ENCODE measurements at regions not wholly inside any gene's neighbourhood (a gene's known extent, or its start where the extent isn't known, plus 50 kb on each side); places are given as distances from the start of the nearest gene placed in this dataset.
"Not testable (repeated sequence)": the region's sequence is repeated elsewhere in the genome, so short reads cannot be mapped to it uniquely, and the experiment has no call there.

- Mint-ChIP-seq H3K27me3 (ENCODE audit: low read depth) (no peaks in the 10 kb centered on the region), H3K9me3 (no peaks in the 10 kb centered on the region), H3K27ac (no peak overlapping the region), H3K4me3 (no peak overlapping the region), H3K36me3 (ENCODE audit: low read depth) (no peaks in the 10 kb centered on the region), H3K4me1 (ENCODE audit: low read depth) (no peaks in the 10 kb centered on the region)
These were observed 547.7 kb downstream of the KCNT2 start for GRCh38 chr1:196060539-196060938.

GRCh38 chr1:196059210-196059609 is 549.0 kb downstream of the KCNT2 start:
- no peaks in the 10 kb centered on the region for H3K4me1 Mint-ChIP-seq (ENCODE audit: low read depth)
- H3K36me3 Mint-ChIP-seq (ENCODE audit: low read depth), result no peaks in the 10 kb centered on the region
- H3K4me3 Mint-ChIP-seq, result no peak overlapping the region
- no peaks in the 10 kb centered on the region for H3K27me3 Mint-ChIP-seq (ENCODE audit: low read depth)
- no peaks in the 10 kb centered on the region for H3K9me3 Mint-ChIP-seq
- H3K27ac Mint-ChIP-seq, result no peak overlapping the region

- Mint-ChIP-seq H3K4me3 (no peak overlapping the region), H3K9me3 (no peaks in the 10 kb centered on the region)
These were observed 551.3 kb downstream of the KCNT2 start for GRCh38 chr1:196056966-196057365.

DNA sequence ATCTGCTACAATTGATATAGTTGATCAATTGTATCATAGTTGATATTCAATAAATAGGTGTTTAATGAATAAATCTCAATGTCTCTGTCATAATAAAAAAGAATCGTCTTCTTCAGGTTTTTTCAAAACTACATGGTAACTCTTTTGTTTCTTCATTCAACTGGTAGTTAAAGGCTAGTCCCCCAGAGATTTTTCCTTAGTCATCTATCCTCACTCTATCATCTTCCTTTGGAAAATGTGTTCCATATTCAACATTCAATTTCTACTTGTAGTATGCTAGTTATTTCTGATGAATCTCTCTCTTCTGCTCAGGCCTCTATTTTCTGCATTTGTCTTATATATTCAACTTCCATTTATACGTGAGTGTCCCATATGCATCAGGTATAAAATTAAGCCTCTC is 558.8 kb downstream of the KCNT2 start:
- Mint-ChIP-seq H3K27me3 (ENCODE audit: low read depth) (no peaks in the 10 kb centered on the region), H3K36me3 (ENCODE audit: low read depth) (no peaks in the 10 kb centered on the region), H3K9me3 (no peaks in the 10 kb centered on the region), H3K27ac (no peak overlapping the region), H3K4me1 (ENCODE audit: low read depth) (no peaks in the 10 kb centered on the region), H3K4me3 (no peak overlapping the region)

More at GRCh38 chr1:196056966-196057365, 551.3 kb downstream of the KCNT2 start:
- H3K4me1 Mint-ChIP-seq (ENCODE audit: low read depth), result no peaks in the 10 kb centered on the region
- H3K27me3 Mint-ChIP-seq (ENCODE audit: low read depth), result no peaks in the 10 kb centered on the region
- H3K27ac Mint-ChIP-seq, result no peak overlapping the region
- H3K36me3 Mint-ChIP-seq (ENCODE audit: low read depth), result no peaks in the 10 kb centered on the region

- H3K4me3 Mint-ChIP-seq, result no peak overlapping the region
- no peaks in the 10 kb centered on the region for H3K4me1 Mint-ChIP-seq (ENCODE audit: low read depth)
- no peak overlapping the region for H3K27ac Mint-ChIP-seq
- no peaks in the 10 kb centered on the region for H3K27me3 Mint-ChIP-seq (ENCODE audit: low read depth)
- no peaks in the 10 kb centered on the region for H3K36me3 Mint-ChIP-seq (ENCODE audit: low read depth)
- H3K9me3 Mint-ChIP-seq, result no peaks in the 10 kb centered on the region
These were observed 565.0 kb downstream of the KCNT2 start for GRCh38 chr1:196043268-196043667.

DNA sequence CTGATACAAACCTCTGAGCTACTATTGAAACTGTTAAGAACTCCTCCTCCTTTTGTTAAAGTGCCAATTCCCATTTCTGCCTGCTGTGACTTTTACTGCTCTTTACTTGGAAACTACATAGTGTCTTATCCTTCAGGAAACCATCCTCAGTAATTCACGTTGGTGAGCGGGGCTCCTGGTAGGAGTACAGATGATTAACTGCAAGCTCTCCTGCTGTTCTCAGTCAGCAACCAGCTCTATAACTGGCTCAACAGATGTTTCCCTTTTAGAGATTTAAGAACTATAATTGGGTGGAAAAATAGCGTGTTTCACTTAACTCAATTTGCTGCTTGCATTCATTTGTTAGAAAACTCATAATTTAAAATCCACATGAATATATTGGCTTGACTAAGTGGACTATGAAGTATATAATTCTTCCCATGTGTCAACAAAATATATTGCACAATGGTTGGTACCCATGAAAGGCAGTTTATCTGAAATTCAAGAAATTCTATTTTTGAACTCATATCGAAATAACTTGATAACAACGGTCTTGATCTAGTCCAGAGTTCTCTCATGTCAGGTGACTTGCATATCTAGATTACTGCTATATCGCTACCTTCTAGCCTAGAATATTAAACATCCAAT is 574.0 kb downstream of the KCNT2 start:
- Mint-ChIP-seq H3K4me3 (no peak overlapping the region), H3K36me3 (ENCODE audit: low read depth) (no peaks in the 10 kb centered on the region), H3K4me1 (ENCODE audit: low read depth) (no peaks in the 10 kb centered on the region), H3K9me3 (no peaks in the 10 kb centered on the region), H3K27me3 (ENCODE audit: low read depth) (no peaks in the 10 kb centered on the region), H3K27ac (no peak overlapping the region)

- not testable (repeated sequence) for H3K9me3 Mint-ChIP-seq; H3K27ac Mint-ChIP-seq; H3K27me3 Mint-ChIP-seq (ENCODE audit: low read depth); H3K36me3 Mint-ChIP-seq (ENCODE audit: low read depth); H3K4me1 Mint-ChIP-seq (ENCODE audit: low read depth); H3K4me3 Mint-ChIP-seq
These were observed 576.9 kb downstream of the KCNT2 start for GRCh38 chr1:196031387-196031786.

- H3K4me1 Mint-ChIP-seq (ENCODE audit: low read depth), result no peaks in the 10 kb centered on the region
- no peak overlapping the region for H3K4me3 Mint-ChIP-seq
- no peaks in the 10 kb centered on the region for H3K9me3 Mint-ChIP-seq
- no peak overlapping the region for H3K27ac Mint-ChIP-seq
- H3K36me3 Mint-ChIP-seq (ENCODE audit: low read depth), result no peaks in the 10 kb centered on the region
- no peaks in the 10 kb centered on the region for H3K27me3 Mint-ChIP-seq (ENCODE audit: low read depth)
These were observed 577.8 kb downstream of the KCNT2 start for GRCh38 chr1:196030455-196030854.

GRCh38 chr1:196029410-196029809 is 578.8 kb downstream of the KCNT2 start:
- H3K9me3 Mint-ChIP-seq, result no peaks in the 10 kb centered on the region
- H3K4me3 Mint-ChIP-seq, result no peak overlapping the region
- H3K27me3 Mint-ChIP-seq (ENCODE audit: low read depth), result no peaks in the 10 kb centered on the region
- H3K27ac Mint-ChIP-seq, result no peak overlapping the region
- no peaks in the 10 kb centered on the region for H3K4me1 Mint-ChIP-seq (ENCODE audit: low read depth)
- H3K36me3 Mint-ChIP-seq (ENCODE audit: low read depth), result no peaks in the 10 kb centered on the region

GRCh38 chr1:196027127-196027526 is 581.1 kb downstream of the KCNT2 start:
- H3K4me1 Mint-ChIP-seq (ENCODE audit: low read depth), result no peaks in the 10 kb centered on the region
- H3K36me3 Mint-ChIP-seq (ENCODE audit: low read depth), result no peaks in the 10 kb centered on the region
- H3K27ac Mint-ChIP-seq, result no peak overlapping the region
- H3K9me3 Mint-ChIP-seq, result no peaks in the 10 kb centered on the region
- no peaks in the 10 kb centered on the region for H3K27me3 Mint-ChIP-seq (ENCODE audit: low read depth)
- no peak overlapping the region for H3K4me3 Mint-ChIP-seq

- H3K9me3 Mint-ChIP-seq; H3K36me3 Mint-ChIP-seq (ENCODE audit: low read depth); H3K27ac Mint-ChIP-seq; H3K4me3 Mint-ChIP-seq; H3K27me3 Mint-ChIP-seq (ENCODE audit: low read depth); H3K4me1 Mint-ChIP-seq (ENCODE audit: low read depth): not testable (repeated sequence)
These were observed 587.1 kb downstream of the KCNT2 start for GRCh38 chr1:196021174-196021573.

DNA sequence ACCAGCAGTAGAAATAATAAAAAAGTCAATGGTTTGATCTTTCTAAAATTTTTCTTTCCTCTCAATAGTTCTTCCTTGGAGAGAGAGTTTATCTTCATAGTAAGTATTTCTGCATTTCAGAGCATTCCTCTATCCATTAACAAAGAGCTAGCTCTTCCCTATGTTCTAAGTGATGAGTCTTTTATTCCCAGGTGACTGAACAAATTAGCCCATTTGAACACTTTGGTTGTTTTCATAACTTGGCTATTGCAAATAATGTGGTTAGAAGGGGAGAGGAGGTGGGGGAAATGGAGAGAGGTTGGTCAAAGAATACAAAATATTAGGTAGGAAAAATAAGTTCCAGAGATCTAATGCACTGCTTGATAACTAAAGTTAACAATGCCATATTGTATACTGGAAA is 598.9 kb downstream of the KCNT2 start:
- no peaks in the 10 kb centered on the region for H3K4me1 Mint-ChIP-seq (ENCODE audit: low read depth)

GRCh38 chr1:196007763-196008162 is 600.5 kb downstream of the KCNT2 start:
- Mint-ChIP-seq H3K27me3 (ENCODE audit: low read depth) (no peaks in the 10 kb centered on the region), H3K27ac (no peak overlapping the region), H3K4me1 (ENCODE audit: low read depth) (no peaks in the 10 kb centered on the region), H3K4me3 (no peak overlapping the region), H3K9me3 (no peaks in the 10 kb centered on the region), H3K36me3 (ENCODE audit: low read depth) (no peaks in the 10 kb centered on the region)

More for the DNA sequence above, 598.9 kb downstream of the KCNT2 start:
- Mint-ChIP-seq H3K4me3 (no peak overlapping the region), H3K27me3 (ENCODE audit: low read depth) (no peaks in the 10 kb centered on the region), H3K27ac (no peak overlapping the region), H3K36me3 (ENCODE audit: low read depth) (no peaks in the 10 kb centered on the region), H3K9me3 (no peaks in the 10 kb centered on the region)

DNA sequence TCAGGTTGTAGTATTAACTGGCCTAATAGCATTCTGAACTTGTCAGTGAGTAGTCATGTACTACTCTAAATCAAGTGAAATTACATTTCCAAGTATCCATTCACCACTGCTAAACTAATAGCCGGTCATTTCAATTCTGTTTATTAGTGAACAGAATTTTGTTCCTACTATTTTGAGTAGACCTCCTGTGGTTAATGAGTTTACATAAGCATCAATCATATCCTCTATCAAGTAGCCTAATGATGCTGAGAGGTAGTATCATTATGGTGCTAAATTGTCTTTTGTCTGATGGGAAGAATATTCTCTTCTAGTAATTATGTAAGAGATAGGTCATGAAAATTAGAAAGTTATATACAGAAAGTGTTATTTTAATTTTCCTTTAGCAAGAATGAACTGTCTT is 602.8 kb downstream of the KCNT2 start:
- no peaks in the 10 kb centered on the region for H3K9me3 Mint-ChIP-seq
- no peaks in the 10 kb centered on the region for H3K27me3 Mint-ChIP-seq (ENCODE audit: low read depth)
- H3K4me3 Mint-ChIP-seq, result no peak overlapping the region
- H3K4me1 Mint-ChIP-seq (ENCODE audit: low read depth), result no peaks in the 10 kb centered on the region
- no peak overlapping the region for H3K27ac Mint-ChIP-seq
- H3K36me3 Mint-ChIP-seq (ENCODE audit: low read depth), result no peaks in the 10 kb centered on the region

DNA sequence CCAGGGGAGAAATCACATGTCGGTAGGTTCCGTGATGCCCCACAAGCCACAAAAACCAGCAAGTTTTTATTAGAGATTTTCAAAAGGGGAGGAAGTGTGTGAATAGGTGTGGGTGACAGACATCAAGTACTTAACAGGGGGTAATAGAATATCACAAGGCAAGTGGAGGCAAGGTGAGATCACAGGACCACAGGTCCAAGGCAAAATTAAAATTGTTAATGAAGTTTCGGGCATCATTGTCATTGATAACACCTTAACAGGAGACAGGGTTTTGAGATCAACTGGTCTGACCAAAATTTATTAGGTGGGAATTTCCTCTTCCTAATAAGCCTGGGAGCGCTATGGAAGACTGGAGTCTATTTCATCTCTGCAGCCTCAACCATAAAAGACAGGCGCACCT is 603.9 kb downstream of the KCNT2 start:
- not testable (repeated sequence) for H3K27me3 Mint-ChIP-seq (ENCODE audit: low read depth); H3K4me3 Mint-ChIP-seq; H3K36me3 Mint-ChIP-seq (ENCODE audit: low read depth); H3K27ac Mint-ChIP-seq; H3K9me3 Mint-ChIP-seq; H3K4me1 Mint-ChIP-seq (ENCODE audit: low read depth)

DNA sequence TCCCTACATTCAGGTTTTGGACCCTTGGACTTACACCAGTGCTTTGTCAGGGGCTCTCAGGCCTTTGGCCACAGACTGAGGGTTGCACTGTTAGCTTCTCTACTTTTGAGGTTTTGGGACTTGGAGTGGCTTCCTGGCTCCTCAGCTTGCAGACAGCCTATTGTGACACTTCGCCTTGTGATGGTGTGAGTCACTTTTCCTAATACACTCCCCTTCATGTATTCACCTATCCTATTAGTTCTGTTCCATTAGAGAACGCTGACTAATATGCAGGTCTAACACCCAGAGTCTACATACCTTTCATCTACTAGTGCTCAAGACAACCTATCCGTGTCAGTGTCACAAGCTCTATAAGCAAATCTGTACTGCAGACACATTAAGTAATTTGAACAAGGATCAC is 605.3 kb downstream of the KCNT2 start:
- Mint-ChIP-seq H3K4me1 (ENCODE audit: low read depth) (no peaks in the 10 kb centered on the region), H3K27ac (no peak overlapping the region), H3K9me3 (no peaks in the 10 kb centered on the region), H3K27me3 (ENCODE audit: low read depth) (no peaks in the 10 kb centered on the region), H3K4me3 (no peak overlapping the region), H3K36me3 (ENCODE audit: low read depth) (no peaks in the 10 kb centered on the region)
